Left kidney (tissue), 1 donor: ENCODE measurements at regions not wholly inside any gene's neighbourhood (a gene's known extent, or its start where the extent isn't known, plus 50 kb on each side); places are given as distances from the start of the nearest gene placed in this dataset.

Experiments
- DNase-seq: peaks from one replicate; pipeline ENCODE4 v3.0.0-alpha.2; 2013

GRCh38 chr2:238654479-238655197 is 193.2 kb upstream of the TWIST2 start:
- no peak for DNase-seq

DNA sequence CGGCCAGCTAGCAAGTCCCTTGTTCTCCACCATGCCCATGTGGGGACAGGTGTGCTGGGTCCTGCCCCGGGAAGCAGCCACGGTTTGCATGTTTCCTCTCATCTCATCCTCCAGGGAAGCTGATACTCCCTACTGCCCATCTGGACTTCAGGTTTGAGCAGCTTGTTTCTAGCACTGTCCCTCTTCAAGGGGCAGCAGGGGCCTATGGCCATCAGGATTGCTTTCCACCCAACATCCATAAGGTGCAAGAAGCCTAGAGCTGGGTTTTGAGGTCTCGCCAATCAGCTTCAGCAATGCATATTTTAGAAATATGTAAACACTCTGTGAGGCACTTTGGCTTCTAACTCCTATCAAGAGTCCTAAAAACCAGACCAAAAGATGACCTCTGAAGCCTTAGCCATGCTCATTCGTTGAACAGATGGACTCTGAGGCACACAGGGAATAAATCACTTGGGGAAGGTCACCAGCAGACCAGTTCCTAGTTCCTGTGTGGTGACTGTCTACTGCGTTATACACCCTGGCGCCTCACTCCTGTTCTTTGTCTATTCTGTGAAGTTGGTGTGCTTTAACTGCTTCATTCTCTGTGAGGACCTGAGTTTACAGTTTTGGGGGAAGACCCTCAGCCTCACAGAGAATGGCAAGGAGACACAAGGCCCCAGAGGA is 192.6 kb upstream of the TWIST2 start:
- no peak for DNase-seq

GRCh38 chr2:238655974-238656722 is 191.7 kb upstream of the TWIST2 start:
- DNase-seq = no peak

GRCh38 chr2:238657132-238658053 is 190.5 kb upstream of the TWIST2 start:
- DNase-seq = no peak

DNA sequence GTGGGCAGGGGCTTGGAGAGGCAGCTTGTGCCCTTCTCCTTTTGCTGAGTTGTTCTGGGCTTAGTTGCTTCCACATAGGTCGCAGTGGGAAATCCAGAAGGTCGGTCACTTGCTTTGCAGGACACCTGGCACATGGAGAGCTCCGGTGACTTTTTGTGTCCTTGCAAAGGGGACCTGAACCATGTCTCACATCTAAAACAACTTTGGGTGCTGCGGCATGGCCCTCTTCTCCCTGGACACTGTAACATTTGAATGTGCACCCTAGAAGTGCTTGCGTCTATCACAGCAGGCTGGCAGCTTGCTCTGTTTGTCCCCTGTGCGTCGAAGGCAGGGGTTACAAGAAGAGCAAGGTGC is 189.9 kb upstream of the TWIST2 start:
- DNase-seq = no peak

GRCh38 chr2:238658820-238659219 is 189.1 kb upstream of the TWIST2 start:
- no peak for DNase-seq

- no peak for DNase-seq
These were observed 188.7 kb upstream of the TWIST2 start for GRCh38 chr2:238659231-238659630.

DNA sequence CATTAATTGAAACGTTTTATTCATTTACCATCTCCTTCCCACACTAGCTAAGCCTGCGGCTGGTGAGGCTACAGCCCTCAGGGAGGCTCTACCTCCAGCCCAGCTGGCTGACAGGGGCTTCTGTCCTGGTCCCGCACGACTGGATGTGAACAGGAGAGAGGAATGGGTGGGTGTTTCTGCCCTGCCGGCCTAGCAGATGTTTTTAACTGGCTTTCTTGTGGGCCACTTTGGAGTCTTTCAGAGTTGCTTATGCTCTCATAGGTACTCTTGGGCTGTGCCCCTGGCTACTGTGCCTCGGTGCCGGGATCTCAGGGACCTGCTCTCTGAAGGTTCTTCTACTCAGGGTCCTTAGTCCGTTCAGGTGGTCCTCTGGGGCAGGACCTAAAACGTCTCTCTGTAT is 184.3 kb upstream of the TWIST2 start:
- no peak for DNase-seq

DNA sequence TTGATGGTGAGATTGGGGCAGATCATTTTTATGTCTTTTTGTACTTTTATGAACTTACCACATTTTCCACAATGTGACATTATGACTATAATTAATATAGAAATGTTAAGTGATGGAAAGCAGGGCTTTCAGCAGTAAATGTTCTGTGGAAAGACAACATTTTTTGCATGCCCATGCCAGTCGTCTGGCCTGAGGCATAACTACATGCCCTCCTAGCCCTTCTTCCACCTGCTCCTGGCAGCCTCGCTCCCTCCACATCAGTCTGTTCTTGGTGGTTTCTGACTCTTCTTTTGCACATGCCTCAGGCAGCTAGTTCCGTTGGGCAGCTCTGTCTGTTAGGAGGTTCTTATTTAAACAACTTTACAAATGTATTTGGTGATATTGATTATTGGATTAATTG is 182.0 kb upstream of the TWIST2 start:
- DNase-seq = no peak

GRCh38 chr2:238666543-238666942 is 181.3 kb upstream of the TWIST2 start:
- DNase-seq = no peak

DNA sequence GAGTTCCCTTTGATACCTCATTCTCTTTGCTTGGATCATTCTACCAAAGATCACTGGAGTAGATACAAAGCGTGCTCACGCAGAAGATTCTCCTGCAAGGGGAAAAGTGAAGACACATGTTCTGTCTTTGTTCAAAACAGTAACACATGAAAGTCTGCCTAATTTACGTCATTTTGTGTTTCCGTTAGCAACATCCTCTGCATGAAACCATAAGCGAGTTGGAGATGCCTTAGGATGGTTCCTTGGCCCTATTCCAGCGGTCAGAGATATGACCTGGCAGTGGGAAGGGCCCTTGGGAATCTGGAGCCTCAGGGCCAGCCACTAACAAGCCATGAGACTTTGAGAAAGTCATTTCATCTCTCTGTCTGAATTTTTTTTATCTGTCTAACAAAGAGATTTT is 180.9 kb upstream of the TWIST2 start:
- DNase-seq = no peak

DNA sequence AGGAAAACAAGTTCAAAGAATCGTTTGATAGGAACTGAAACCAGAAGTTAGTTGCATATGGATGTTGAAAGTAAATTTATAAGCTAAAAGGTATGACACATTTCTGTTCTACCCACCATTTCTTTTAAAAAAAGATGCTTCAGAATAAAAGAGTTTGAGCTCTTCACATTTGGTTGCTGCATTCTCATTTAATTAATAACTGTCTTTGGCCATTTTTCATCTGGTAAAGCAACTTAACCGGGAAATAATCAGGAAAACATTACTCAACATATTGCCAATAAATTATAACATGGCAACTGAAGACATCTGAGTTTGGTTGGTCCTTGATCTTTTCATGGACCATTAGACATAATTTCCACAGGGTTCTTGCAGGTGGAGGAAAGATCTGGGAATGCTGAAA is 180.2 kb upstream of the TWIST2 start:
- DNase-seq = no peak

GRCh38 chr2:238668426-238668825 is 179.5 kb upstream of the TWIST2 start:
- no peak for DNase-seq

GRCh38 chr2:238669046-238669445 is 178.8 kb upstream of the TWIST2 start:
- no peak for DNase-seq

GRCh38 chr2:238669581-238670080 is 178.3 kb upstream of the TWIST2 start:
- DNase-seq = no peak

DNA sequence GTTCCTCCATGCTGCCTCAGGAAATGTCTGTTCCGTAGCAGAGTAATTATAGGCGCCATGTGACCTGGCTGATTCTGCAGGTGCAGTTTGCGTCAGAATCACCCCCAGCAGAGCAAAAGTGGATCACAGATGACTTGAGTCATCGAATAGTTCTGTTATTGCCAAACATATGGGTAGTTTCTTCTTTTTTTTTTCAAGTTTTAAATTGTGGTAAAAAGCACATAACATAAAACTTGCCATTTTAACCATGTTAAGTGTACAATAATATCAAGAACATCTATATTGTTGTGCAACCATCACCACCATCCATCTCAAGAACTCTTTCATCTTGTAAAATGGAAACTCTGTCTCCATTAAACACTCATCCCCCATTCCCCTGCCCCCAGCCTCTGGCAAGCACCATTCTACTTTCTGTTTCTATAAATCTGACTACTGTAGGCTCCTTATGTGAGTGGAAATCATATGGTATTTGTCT is 177.7 kb upstream of the TWIST2 start:
- DNase-seq = no peak

- DNase-seq = no peak
These were observed 165.3 kb upstream of the TWIST2 start for GRCh38 chr2:238682536-238682935.

GRCh38 chr2:238684362-238685326 is 163.2 kb upstream of the TWIST2 start:
- DNase-seq = no peak

DNA sequence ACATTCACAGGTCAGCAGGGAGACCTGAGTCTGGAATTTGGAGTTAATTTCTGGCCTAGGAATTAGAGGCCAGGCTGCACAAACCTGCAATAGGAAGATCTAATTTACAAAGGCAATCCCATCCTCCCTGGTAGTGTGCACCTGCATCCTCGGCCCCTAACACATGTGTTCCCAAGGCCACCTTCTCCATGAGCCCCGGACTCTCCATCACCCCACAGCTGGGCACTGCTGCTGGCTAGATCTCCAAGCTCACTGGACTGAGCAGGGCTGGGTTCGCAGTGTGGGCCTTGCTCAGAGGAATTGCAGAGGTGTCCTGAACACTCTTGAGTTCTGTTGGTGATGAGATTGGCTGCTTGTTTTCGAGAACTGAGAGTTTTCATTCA is 162.6 kb upstream of the TWIST2 start:
- DNase-seq = no peak

DNA sequence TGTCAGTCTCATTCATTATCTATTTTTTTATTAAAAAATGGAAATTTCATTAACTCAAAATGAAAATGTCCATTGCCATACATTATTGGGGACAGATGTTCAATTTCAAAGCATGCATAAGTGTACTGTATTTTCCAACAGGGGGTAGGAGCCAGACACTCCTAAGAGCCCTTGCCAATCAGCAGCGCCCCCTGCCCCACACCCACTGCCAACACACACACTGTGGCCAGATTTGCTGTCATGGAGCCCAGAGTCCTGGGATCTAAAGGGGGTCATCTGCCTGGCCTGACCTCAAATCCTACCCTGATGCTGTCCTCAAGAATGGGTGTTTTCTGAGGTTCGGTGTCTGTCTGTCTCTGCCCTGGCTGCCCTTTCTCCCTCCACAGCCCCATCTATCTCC is 162.2 kb upstream of the TWIST2 start:
- no peak for DNase-seq

DNA sequence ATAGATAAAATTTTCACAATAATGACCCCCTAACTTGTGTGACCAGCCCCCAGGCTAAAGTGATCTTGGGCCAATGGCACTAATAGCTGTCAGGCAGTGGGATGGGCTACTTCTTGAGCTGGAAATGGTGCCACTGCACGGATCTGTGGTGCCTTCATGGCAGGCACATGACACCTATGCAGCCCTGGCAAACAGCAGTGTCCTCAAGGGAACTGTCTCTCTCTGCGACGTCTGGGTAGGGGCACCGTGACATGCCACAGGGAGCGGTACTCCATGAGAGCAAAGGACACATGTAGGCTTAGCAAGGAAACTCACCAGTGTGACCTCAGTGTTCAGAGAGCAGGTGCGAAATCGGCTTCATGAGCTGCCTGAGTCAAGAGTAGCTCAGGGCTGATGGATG is 161.7 kb upstream of the TWIST2 start:
- no peak for DNase-seq
